H1 (cell line): ENCODE measurements at regions not wholly inside any gene's neighbourhood (a gene's known extent, or its start where the extent isn't known, plus 50 kb on each side); places are given as distances from the start of the nearest gene placed in this dataset.

Experiments
- FOSL1 ChIP-seq: IDR thresholded peaks from 2 replicates; pipeline ENCODE4 v1.6.1; 2011; ENCODE audit warnings: mild to moderate bottlenecking, low read depth, low read length, moderate library complexity; ENCODE audit not compliant: insufficient read depth
- RAD21 ChIP-seq, 2 experiments: IDR thresholded peaks in 1 of 2; conservative IDR thresholded peaks in 1 of 2; 2 replicates each; pipeline ENCODE4 v1.6.1; 2011; ENCODE audit warnings: low read depth in 2 of 2, low read length in 2 of 2, improper control_type of control experiment in 1 of 2, inconsistent platforms in 1 of 2, mild to moderate bottlenecking in 1 of 2, moderate library complexity in 1 of 2
- TAF7 ChIP-seq: optimal IDR thresholded peaks from 2 replicates; pipeline ENCODE3; 2011; ENCODE audit warnings: low read depth, mild to moderate bottlenecking, inconsistent platforms, low read length, moderate library complexity, borderline replicate concordance

DNA sequence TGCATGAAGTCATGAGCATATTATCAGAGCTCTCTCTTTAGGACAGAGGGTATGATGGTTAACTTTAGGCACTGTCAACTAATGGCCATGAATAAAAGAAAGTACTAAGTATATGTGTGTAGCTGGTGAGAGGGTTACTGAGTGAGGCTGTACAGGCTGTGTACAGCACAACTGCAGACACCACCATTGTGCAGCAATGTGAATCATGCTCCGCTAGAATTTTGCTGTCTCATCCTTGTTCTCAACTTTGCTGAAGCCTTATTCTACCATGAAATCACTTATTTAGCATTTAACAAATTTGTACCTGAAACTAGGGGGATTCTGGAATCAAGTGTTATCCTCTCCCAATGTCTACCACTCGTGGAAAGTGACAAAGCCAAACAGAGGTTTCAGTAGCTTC is 414.9 kb downstream of the PLCL1 start (continued):
- TF ChIP-seq TAF7: no peak
- no peak for TF ChIP-seq FOSL1
- TF ChIP-seq RAD21 (IDR thresholded peaks at IDR 0.05 in 1 of 2, conservative IDR thresholded peaks at IDR 0.05 in 1 of 2; ENCODE audit: low read depth in 2 of 2, low read length in 2 of 2): no peak
